ENCODE measurements at regions not wholly inside any gene's neighbourhood (a gene's known extent, or its start where the extent isn't known, plus 50 kb on each side); places are given as distances from the start of the nearest gene placed in this dataset.

DNA sequence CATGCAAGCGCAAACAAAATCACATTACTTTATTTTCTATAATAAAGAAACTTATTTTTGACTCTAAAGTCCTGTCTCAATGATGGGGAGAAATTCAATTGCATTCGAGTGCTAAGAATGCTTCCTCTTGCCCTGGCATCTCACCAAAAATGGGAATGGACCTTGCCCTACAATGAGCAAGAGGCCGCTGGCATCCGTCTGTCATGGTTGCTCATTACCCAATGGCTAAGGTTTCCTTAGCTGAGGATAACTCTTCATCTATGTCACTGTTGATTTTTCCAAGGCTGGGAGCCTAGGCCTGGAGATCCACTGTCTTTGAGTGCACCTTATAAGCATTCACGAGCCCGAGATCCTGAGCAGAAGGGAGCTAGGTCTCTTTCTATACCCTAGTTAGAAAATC is 471.3 kb upstream of the NRSN1 start:
- TF ChIP-seq ESRRA (CRISPR knock-in tag; IDR thresholded peaks at IDR 0.05; ENCODE audit: low read depth) (no peak), SMC3 (IDR thresholded peaks at IDR 0.05; ENCODE audit: low read length) (no peak), JUN (CRISPR knock-in tag; IDR thresholded peaks at IDR 0.05) (no peak), CCDC6 (CRISPR knock-in tag; IDR thresholded peaks at IDR 0.05) (no peak), SKI (IDR thresholded peaks at IDR 0.05; ENCODE audit: partially characterized antibody) (no peak), RAD21 (CRISPR knock-in tag; IDR thresholded peaks at IDR 0.05) (no peak), HMG20B (CRISPR knock-in tag; conservative IDR thresholded peaks at IDR 0.05) (no peak), ISL2 (CRISPR knock-in tag; IDR thresholded peaks at IDR 0.05) (no peak), HDAC6 (IDR thresholded peaks at IDR 0.05; ENCODE audit: low read depth, low read length) (no peak), CHD4 (IDR thresholded peaks at IDR 0.05; ENCODE audit: borderline replicate concordance, low read length) (no peak)
- TF ChIP-seq, protein P1, sequence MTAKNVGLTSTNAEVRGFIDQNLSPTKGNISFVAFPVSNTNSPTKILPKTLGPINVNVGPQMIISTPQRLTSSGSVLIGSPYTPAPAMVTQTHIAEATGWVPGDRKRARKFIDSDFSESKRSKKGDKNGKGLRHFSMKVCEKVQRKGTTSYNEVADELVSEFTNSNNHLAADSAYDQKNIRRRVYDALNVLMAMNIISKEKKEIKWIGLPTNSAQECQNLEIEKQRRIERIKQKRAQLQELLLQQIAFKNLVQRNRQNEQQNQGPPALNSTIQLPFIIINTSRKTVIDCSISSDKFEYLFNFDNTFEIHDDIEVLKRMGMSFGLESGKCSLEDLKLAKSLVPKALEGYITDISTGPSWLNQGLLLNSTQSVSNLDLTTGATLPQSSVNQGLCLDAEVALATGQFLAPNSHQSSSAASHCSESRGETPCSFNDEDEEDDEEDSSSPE (CRISPR knock-in tag; IDR thresholded peaks at IDR 0.05) = no peak
- TF ChIP-seq, protein P2, sequence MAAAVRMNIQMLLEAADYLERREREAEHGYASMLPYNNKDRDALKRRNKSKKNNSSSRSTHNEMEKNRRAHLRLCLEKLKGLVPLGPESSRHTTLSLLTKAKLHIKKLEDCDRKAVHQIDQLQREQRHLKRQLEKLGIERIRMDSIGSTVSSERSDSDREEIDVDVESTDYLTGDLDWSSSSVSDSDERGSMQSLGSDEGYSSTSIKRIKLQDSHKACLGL (CRISPR knock-in tag; IDR thresholded peaks at IDR 0.05) = no peak
- TF ChIP-seq, protein P3, sequence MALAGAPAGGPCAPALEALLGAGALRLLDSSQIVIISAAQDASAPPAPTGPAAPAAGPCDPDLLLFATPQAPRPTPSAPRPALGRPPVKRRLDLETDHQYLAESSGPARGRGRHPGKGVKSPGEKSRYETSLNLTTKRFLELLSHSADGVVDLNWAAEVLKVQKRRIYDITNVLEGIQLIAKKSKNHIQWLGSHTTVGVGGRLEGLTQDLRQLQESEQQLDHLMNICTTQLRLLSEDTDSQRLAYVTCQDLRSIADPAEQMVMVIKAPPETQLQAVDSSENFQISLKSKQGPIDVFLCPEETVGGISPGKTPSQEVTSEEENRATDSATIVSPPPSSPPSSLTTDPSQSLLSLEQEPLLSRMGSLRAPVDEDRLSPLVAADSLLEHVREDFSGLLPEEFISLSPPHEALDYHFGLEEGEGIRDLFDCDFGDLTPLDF (CRISPR knock-in tag; IDR thresholded peaks at IDR 0.05) = no peak
- TF ChIP-seq, protein P4, sequence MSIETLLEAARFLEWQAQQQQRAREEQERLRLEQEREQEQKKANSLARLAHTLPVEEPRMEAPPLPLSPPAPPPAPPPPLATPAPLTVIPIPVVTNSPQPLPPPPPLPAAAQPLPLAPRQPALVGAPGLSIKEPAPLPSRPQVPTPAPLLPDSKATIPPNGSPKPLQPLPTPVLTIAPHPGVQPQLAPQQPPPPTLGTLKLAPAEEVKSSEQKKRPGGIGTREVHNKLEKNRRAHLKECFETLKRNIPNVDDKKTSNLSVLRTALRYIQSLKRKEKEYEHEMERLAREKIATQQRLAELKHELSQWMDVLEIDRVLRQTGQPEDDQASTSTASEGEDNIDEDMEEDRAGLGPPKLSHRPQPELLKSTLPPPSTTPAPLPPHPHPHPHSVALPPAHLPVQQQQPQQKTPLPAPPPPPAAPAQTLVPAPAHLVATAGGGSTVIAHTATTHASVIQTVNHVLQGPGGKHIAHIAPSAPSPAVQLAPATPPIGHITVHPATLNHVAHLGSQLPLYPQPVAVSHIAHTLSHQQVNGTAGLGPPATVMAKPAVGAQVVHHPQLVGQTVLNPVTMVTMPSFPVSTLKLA (IDR thresholded peaks at IDR 0.05) = no peak

All from HepG2 (cell line).